ENCODE measurements at regions not wholly inside any gene's neighbourhood (a gene's known extent, or its start where the extent isn't known, plus 50 kb on each side); places are given as distances from the start of the nearest gene placed in this dataset.

- no peak for TF ChIP-seq CTCF (IDR thresholded peaks at IDR 0.05)
- no peak overlapping the region for H3K27ac ChIP-seq
- H3K9me3 ChIP-seq: no peaks in the 10 kb centered on the region
- intact Hi-C loops (cut with DNase I): no loop called here
- no peak overlapping the region for H3K4me3 ChIP-seq
- no peaks in the 10 kb centered on the region for H3K36me3 ChIP-seq
- ATAC-seq (no peak), DNase-seq (no peak)
- H3K27me3 ChIP-seq (ENCODE audit: low read depth): no peaks in the 10 kb centered on the region
- H3K4me1 ChIP-seq: no peaks in the 10 kb centered on the region
These were observed 241.6 kb upstream of the AZI2 start for GRCh38 chr3:28590216-28590615.

- H3K4me1 ChIP-seq: no peaks in the 10 kb centered on the region
- H3K9me3 ChIP-seq: no peaks in the 10 kb centered on the region
- ATAC-seq (no peak), DNase-seq (no peak)
- intact Hi-C loops (cut with DNase I): no loop called here
- no peak overlapping the region for H3K4me3 ChIP-seq
- TF ChIP-seq CTCF (IDR thresholded peaks at IDR 0.05): no peak
- no peak overlapping the region for H3K27ac ChIP-seq
- H3K36me3 ChIP-seq: no peaks in the 10 kb centered on the region
- no peaks in the 10 kb centered on the region for H3K27me3 ChIP-seq (ENCODE audit: low read depth)
These were observed 242.2 kb upstream of the AZI2 start for GRCh38 chr3:28590860-28591259.

GRCh38 chr3:28595372-28595771, 246.7 kb upstream of the AZI2 start:
- Histone ChIP-seq H3K27ac (no peak overlapping the region), H3K4me3 (no peak overlapping the region), H3K27me3 (ENCODE audit: low read depth) (no peaks in the 10 kb centered on the region), H3K9me3 (no peaks in the 10 kb centered on the region), H3K4me1 (no peaks in the 10 kb centered on the region), H3K36me3 (no peaks in the 10 kb centered on the region)
- no peak for TF ChIP-seq CTCF (IDR thresholded peaks at IDR 0.05)
- ATAC-seq (no peak), DNase-seq (no peak)
- intact Hi-C loops (cut with DNase I): no loop called here

- Histone ChIP-seq H3K4me1 (no peaks in the 10 kb centered on the region), H3K4me3 (no peak overlapping the region), H3K27ac (no peak overlapping the region), H3K27me3 (ENCODE audit: low read depth) (no peaks in the 10 kb centered on the region), H3K9me3 (no peaks in the 10 kb centered on the region), H3K36me3 (no peaks in the 10 kb centered on the region)
- intact Hi-C loops (cut with DNase I): no loop called here
- no peak for ATAC-seq
- TF ChIP-seq CTCF (IDR thresholded peaks at IDR 0.05): no peak
- DNase-seq: no peak
These were observed 248.8 kb upstream of the AZI2 start for GRCh38 chr3:28597452-28597851.

GRCh38 chr3:28598165-28598564, 249.5 kb upstream of the AZI2 start:
- no peak for ATAC-seq
- Histone ChIP-seq H3K27ac (no peak overlapping the region), H3K9me3 (no peaks in the 10 kb centered on the region), H3K4me1 (no peaks in the 10 kb centered on the region), H3K27me3 (ENCODE audit: low read depth) (no peaks in the 10 kb centered on the region), H3K4me3 (no peak overlapping the region), H3K36me3 (no peaks in the 10 kb centered on the region)
- TF ChIP-seq CTCF (IDR thresholded peaks at IDR 0.05): no peak
- DNase-seq: no peak
- intact Hi-C loops (cut with DNase I): no loop called here

- intact Hi-C loops (cut with DNase I): no loop called here
- H3K27me3 ChIP-seq (ENCODE audit: low read depth): no peaks in the 10 kb centered on the region
- H3K9me3 ChIP-seq: no peaks in the 10 kb centered on the region
- H3K4me3 ChIP-seq: no peak overlapping the region
- H3K36me3 ChIP-seq: no peaks in the 10 kb centered on the region
- H3K4me1 ChIP-seq: no peaks in the 10 kb centered on the region
- H3K27ac ChIP-seq: no peak overlapping the region
- no peak for ATAC-seq
- no peak for TF ChIP-seq CTCF (IDR thresholded peaks at IDR 0.05)
- no peak for DNase-seq
These were observed 252.7 kb upstream of the AZI2 start for GRCh38 chr3:28601291-28601690.
